ENCODE measurements at regions not wholly inside any gene's neighbourhood (a gene's known extent, or its start where the extent isn't known, plus 50 kb on each side); places are given as distances from the start of the nearest gene placed in this dataset.

DNA sequence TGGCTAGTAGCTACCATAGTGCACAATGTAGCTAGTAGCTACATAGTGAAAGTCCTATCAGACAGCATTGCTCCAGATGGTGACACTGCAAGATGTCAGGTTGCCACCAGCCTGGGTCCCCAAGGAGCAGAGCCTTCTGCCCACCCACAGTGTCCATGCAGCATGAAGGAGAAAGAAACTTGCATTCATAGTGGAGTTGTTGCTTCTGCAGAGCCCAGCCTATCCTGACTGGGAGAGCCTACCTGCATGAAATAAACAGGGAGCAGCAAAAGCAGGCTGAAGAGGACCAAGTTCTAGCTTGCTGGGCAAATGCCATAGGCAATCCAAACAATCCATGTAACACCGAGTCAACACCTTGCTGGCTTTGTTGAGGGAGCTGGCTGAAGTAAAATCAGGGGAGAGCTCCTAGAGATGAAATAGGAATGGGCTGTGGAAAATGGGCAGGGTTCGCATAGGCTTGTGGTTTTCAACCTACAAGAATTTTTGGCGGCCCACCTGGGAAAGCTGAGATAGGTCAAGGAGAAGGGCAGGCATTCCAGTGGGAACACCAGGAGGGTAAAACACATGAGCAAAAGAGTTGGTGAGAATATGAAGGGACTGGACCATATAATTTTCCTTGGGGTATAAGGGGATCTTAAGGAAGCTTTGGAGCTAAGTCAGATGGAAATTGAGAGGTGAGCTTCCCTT lies 195.8 kb downstream of the CYP26B1 start:
- no peak for DNase-seq (ENCODE audit: low read depth, low spot score)
- in situ Hi-C loops (cut with HindIII; ENCODE audit: low sequenced_read_pairs), result no loop called here
- TF ChIP-seq, protein P1, sequence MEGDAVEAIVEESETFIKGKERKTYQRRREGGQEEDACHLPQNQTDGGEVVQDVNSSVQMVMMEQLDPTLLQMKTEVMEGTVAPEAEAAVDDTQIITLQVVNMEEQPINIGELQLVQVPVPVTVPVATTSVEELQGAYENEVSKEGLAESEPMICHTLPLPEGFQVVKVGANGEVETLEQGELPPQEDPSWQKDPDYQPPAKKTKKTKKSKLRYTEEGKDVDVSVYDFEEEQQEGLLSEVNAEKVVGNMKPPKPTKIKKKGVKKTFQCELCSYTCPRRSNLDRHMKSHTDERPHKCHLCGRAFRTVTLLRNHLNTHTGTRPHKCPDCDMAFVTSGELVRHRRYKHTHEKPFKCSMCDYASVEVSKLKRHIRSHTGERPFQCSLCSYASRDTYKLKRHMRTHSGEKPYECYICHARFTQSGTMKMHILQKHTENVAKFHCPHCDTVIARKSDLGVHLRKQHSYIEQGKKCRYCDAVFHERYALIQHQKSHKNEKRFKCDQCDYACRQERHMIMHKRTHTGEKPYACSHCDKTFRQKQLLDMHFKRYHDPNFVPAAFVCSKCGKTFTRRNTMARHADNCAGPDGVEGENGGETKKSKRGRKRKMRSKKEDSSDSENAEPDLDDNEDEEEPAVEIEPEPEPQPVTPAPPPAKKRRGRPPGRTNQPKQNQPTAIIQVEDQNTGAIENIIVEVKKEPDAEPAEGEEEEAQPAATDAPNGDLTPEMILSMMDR (IDR thresholded peaks at IDR 0.05; ENCODE audit: low read depth, low read length), result no peak
- no peak overlapping the region for H3K4me3 ChIP-seq (ENCODE audit: low read depth, low read length)

GRCh38 chr2:71951083-71951468 lies 196.6 kb downstream of the CYP26B1 start:
- in situ Hi-C loops (cut with HindIII; ENCODE audit: low sequenced_read_pairs), result no loop called here
- DNase-seq (ENCODE audit: low read depth, low spot score), result no peak

DNA sequence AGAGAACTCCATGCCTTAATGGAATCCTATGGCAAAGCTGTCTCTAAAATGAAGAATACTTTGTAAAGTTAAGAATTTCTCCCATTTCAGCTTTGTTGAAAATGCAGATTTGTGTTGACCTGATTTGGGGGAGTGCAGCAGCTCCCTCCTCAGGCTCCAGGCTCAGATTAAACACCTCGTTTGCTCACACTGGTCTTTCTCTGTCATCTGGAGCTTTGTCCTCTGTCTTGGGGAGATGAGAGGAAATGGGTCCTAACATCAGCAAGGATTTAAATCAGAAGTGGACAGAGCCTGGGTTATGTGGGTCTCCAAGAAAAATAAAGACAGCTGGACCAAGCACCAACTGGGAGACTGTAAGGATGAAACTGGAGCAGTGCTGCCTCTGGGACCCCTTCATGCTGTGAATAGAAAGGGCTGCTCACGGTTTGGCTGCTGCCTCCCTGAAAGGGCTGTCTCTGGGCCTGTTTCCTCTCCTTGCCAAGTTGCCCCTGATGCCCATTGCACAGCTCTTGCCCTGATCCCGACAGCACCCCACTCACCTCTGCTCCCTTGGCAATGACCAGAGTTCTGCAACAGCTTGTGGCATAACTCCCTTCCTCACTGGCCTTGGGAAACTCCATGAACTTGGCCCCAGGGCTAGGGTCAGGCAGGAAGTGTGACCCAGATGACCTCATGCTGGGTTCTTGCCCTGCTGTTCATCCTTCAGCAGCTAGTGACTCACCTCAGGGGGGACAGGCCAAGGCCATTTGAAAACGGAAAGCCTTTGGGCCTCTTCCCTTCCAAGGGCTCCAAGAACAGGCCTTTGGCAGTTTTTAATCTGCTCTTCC lies 197.2 kb downstream of the CYP26B1 start:
- no peak overlapping the region for H3K4me3 ChIP-seq (ENCODE audit: low read depth, low read length)
- TF ChIP-seq, protein P1 (IDR thresholded peaks at IDR 0.05; ENCODE audit: low read depth, low read length), result no peak
- DNase-seq (ENCODE audit: low read depth, low spot score), result no peak
- in situ Hi-C loops (cut with HindIII; ENCODE audit: low sequenced_read_pairs), result no loop called here

More at GRCh38 chr2:71951083-71951468, 196.6 kb downstream of the CYP26B1 start:
- TF ChIP-seq, protein P1 (IDR thresholded peaks at IDR 0.05; ENCODE audit: low read depth, low read length), result no peak
- H3K4me3 ChIP-seq (ENCODE audit: low read depth, low read length), result no peak overlapping the region

- in situ Hi-C loops (cut with HindIII; ENCODE audit: low sequenced_read_pairs), result no loop called here
- DNase-seq (ENCODE audit: low read depth, low spot score), result no peak
- no peak overlapping the region for H3K4me3 ChIP-seq (ENCODE audit: low read depth, low read length)
- TF ChIP-seq, protein P1 (IDR thresholded peaks at IDR 0.05; ENCODE audit: low read depth, low read length), result no peak
Observed at GRCh38 chr2:71949537-71949798, 198.2 kb downstream of the CYP26B1 start.

GRCh38 chr2:71948781-71949536 lies 198.7 kb downstream of the CYP26B1 start:
- H3K4me3 ChIP-seq (ENCODE audit: low read depth, low read length), result no peak overlapping the region
- TF ChIP-seq, protein P1 (IDR thresholded peaks at IDR 0.05; ENCODE audit: low read depth, low read length), result no peak
- in situ Hi-C loops (cut with HindIII; ENCODE audit: low sequenced_read_pairs), result no loop called here
- DNase-seq (ENCODE audit: low read depth, low spot score), result no peak

GRCh38 chr2:71947809-71948208 lies 199.9 kb downstream of the CYP26B1 start:
- TF ChIP-seq, protein P1 (IDR thresholded peaks at IDR 0.05; ENCODE audit: low read depth, low read length), result no peak
- in situ Hi-C loops (cut with HindIII; ENCODE audit: low sequenced_read_pairs), result no loop called here
- no peak for DNase-seq (ENCODE audit: low read depth, low spot score)
- H3K4me3 ChIP-seq (ENCODE audit: low read depth, low read length), result no peak overlapping the region
